Dendritic cell treated with granulocyte-macrophage colony-stimulating factor and Interleukin-4, amounts not matched to agents 40 ng/mL and 50 ng/mL, for 4 days (primary cell): ENCODE measurements at regions not wholly inside any gene's neighbourhood (a gene's known extent, or its start where the extent isn't known, plus 50 kb on each side); places are given as distances from the start of the nearest gene placed in this dataset.
"Not testable (repeated sequence)": the region's sequence is repeated elsewhere in the genome, so short reads cannot be mapped to it uniquely, and the experiment has no call there.

Experiments used
- H3K27ac Mint-ChIP-seq: one replicate; pipeline ENCODE4 v1.8.0; 2022; ENCODE audit warnings: mild to moderate bottlenecking, mixed read lengths
- H3K27me3 Mint-ChIP-seq: one replicate; pipeline ENCODE4 v1.8.0; 2022; ENCODE audit warnings: mild to moderate bottlenecking, mixed read lengths
- H3K36me3 Mint-ChIP-seq: one replicate; pipeline ENCODE4 v1.8.0; 2022; ENCODE audit warnings: low read depth, mixed read lengths
- H3K4me1 Mint-ChIP-seq: one replicate; pipeline ENCODE4 v1.8.0; 2022; ENCODE audit warnings: low read depth, mixed read lengths
- H3K4me3 Mint-ChIP-seq: one replicate; pipeline ENCODE4 v1.8.0; 2022; ENCODE audit warnings: mild to moderate bottlenecking, moderate library complexity, mixed read lengths
- H3K9me3 Mint-ChIP-seq: one replicate; pipeline ENCODE4 v1.8.0; 2022; ENCODE audit warnings: mixed read lengths
- intact Hi-C: fragments of 100-400 bp; cut with micrococcal nuclease; formaldehyde crosslinking; loops from one replicate; pipeline ENCODE4 v1.15.0; 2022

DNA sequence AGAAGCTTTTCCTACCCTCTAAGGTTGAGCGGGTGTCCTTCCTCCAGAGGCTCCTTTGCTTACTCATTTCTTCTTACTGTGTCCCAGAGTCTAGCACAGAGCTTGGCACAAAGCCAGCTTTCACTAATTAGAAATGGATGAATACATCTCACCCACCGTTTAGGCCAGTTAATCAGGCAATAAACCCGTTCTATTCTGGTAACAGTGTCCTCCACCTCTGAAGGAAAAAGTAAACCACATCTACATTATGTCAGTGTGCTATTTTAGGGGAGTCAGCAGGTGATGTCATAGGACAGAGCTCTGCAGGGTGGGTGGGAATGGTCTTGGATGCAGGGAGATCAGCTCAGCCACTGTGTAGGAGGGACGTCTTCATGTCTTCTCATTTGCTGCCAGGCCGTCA is 109.2 kb downstream of the OSTF1 start:
- intact Hi-C loops, result no loop called here
- no peaks in the 10 kb centered on the region for H3K9me3 Mint-ChIP-seq

DNA sequence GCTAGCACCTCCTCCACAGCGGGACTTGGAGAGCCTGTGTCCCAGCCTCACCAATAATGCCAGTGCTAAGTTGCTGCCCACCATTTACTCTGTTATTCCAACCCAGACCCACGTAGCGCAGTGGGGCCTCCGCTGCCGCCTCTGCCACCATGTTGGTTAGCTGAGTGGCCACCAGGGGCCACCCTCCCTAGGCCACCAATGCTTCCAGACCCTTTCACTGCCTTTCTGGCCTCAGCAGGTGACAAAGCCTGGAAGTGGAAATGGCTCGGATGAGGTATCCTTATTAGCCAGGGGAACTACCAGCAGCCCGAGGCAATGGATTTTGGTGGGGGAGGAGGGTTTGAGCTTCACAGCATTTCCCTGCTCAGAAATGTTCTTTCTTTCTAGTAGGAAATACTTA is 110.1 kb downstream of the OSTF1 start:
- Mint-ChIP-seq H3K27ac (no peak overlapping the region), H3K36me3 (peaks cover 13% of the 10 kb centered on the region), H3K9me3 (no peaks in the 10 kb centered on the region), H3K4me1 (no peaks in the 10 kb centered on the region), H3K27me3 (no peaks in the 10 kb centered on the region), H3K4me3 (no peak overlapping the region)
- intact Hi-C loops, result loop anchor here (2.0 kb wide), 1 partner anchor 1104 kb away; no protein-coding TSS in a partner anchor

More for the DNA sequence above, 109.2 kb downstream of the OSTF1 start:
- Mint-ChIP-seq H3K27ac (no peak overlapping the region), H3K4me1 (no peaks in the 10 kb centered on the region), H3K27me3 (no peaks in the 10 kb centered on the region), H3K36me3 (peaks cover 13% of the 10 kb centered on the region), H3K4me3 (no peak overlapping the region)

DNA sequence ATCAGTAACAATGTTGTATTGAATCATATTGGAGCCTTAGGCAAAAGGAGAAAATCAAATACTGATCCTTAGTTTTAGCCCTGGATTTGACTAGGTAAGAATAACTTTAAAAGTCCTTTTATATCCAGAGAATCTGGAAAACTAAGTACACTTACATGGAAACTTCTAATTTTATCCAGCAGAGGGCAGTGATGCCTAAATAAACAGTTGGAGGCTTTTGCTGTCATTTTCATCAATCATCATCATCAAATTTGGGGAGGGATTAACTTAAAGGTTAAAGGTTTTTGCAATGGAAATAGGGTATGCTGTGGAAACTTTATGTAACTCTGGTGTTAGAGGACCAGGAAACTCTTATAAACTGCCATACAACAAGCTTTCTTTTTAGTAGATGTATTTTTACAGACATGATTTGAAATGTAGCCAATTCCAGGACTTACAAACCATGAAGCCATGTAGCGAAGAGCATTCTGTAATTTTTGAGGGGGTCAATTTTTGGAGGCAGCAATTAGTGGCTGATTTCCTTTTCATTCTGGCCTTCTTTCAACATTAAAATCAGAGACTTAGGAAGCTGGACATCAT is 112.7 kb downstream of the OSTF1 start:
- no peaks in the 10 kb centered on the region for H3K36me3 Mint-ChIP-seq
- no peaks in the 10 kb centered on the region for H3K4me1 Mint-ChIP-seq
- no peaks in the 10 kb centered on the region for H3K27me3 Mint-ChIP-seq
- intact Hi-C loops, result no loop called here
- no peak overlapping the region for H3K4me3 Mint-ChIP-seq
- H3K27ac Mint-ChIP-seq, result no peak overlapping the region
- H3K9me3 Mint-ChIP-seq, result no peaks in the 10 kb centered on the region

DNA sequence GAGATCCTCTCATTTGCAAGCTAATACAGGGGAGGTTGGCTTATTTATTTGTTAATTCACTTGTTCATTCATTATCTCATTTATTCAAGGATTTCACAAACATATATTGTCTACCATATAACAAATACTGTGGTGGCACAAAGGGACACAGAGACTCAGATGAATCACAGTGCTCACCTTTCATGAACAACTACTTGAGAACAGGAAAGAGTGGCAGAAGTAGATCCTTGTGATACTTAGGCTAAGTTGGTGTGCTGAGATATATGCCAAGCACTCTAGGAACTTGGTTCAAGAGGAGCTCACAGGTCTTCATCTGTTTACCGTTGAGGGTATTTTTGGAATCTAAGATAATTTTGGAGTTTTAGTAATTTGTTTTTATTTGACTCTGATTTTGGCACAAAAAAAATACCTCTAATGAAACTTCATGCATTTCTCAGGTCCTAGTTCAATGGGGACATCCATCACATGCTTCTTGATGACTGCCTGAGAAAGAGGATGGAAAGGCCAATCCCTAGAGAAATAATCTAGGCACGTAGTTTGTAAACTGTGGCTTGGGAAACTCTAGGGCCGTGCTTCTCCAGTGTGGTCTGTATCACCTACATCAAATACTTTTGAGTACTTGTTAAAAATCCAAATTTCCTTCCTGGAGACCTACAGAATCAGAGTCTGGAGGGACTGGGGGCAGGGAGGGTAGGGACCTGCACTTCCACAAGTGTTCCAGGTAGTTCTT is 113.3 kb downstream of the OSTF1 start:
- Mint-ChIP-seq H3K4me1 (no peaks in the 10 kb centered on the region), H3K27ac (no peak overlapping the region), H3K36me3 (no peaks in the 10 kb centered on the region), H3K27me3 (no peaks in the 10 kb centered on the region), H3K4me3 (no peak overlapping the region), H3K9me3 (no peaks in the 10 kb centered on the region)
- intact Hi-C loops, result no loop called here

DNA sequence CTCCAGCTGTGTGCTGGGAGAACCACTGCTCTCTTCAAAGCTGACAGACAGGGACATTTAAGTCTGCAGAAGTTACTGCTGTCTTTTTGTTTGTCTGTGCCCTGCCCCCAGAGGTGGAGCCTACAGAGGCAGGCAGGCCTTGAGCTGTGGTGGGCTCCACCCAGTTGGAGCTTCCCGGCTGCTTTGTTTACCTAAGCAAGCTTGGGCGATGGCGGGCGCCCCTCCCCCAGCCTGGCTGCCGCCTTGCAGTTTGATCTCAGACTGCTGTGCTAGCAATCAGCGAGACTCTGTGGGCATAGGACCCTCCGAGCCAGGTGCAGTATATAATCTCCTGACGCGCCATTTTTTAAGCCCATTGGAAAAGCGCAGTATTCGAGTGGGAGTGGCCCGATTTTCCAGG is 119.7 kb downstream of the OSTF1 start:
- H3K27me3 Mint-ChIP-seq, H3K4me1 Mint-ChIP-seq, H3K27ac Mint-ChIP-seq, intact Hi-C loops, H3K4me3 Mint-ChIP-seq, H3K9me3 Mint-ChIP-seq: not testable (repeated sequence)
- H3K36me3 Mint-ChIP-seq, result peaks cover 19% of the 10 kb centered on the region

DNA sequence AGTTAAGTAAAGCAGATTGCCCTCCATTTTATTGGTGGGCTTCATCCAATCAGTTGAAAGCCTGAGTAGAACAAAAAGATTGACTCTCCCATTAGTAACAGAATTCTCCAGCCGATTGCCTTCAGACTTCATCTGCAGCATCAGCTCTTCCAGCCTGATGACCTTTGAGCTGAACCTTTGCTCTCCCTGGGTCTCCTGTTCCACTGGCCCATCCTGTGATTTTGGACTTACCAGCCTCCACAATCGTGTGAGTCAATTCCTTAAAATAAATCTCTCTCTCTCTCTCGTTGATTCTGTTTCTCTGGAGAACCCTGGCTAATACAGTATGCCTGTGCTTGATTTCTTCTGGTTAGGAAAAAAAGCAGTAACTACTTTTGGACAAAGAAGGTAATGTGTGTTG is 121.9 kb downstream of the OSTF1 start:
- Mint-ChIP-seq H3K36me3 (peaks cover 19% of the 10 kb centered on the region), H3K9me3 (no peaks in the 10 kb centered on the region), H3K4me1 (no peaks in the 10 kb centered on the region), H3K27ac (no peak overlapping the region), H3K4me3 (no peak overlapping the region), H3K27me3 (no peaks in the 10 kb centered on the region)
- intact Hi-C loops, result no loop called here

DNA sequence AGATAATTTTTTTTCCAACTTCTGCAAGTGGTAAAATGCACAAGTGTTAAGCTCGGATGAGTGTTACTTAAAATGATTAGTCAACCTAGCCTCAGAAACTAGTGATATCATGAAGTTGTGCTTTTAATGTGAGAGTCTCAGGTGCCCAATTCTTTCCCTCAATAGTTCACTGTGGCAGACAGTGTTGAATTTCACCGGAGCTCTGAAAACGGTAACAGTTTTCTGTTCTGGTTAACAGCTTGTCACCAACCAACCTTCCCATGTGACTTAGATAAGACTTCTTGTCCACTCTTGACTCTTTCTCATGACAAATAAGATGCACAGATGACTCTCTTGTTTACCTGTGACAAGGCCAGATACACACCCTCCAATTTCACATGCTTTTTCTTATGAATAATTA is 125.5 kb downstream of the OSTF1 start:
- H3K27me3 Mint-ChIP-seq, result no peaks in the 10 kb centered on the region
- H3K36me3 Mint-ChIP-seq, result peaks cover 15% of the 10 kb centered on the region
- no peaks in the 10 kb centered on the region for H3K4me1 Mint-ChIP-seq
- intact Hi-C loops, result no loop called here
- H3K27ac Mint-ChIP-seq, result no peak overlapping the region
- H3K9me3 Mint-ChIP-seq, result no peaks in the 10 kb centered on the region
- H3K4me3 Mint-ChIP-seq, result no peak overlapping the region

DNA sequence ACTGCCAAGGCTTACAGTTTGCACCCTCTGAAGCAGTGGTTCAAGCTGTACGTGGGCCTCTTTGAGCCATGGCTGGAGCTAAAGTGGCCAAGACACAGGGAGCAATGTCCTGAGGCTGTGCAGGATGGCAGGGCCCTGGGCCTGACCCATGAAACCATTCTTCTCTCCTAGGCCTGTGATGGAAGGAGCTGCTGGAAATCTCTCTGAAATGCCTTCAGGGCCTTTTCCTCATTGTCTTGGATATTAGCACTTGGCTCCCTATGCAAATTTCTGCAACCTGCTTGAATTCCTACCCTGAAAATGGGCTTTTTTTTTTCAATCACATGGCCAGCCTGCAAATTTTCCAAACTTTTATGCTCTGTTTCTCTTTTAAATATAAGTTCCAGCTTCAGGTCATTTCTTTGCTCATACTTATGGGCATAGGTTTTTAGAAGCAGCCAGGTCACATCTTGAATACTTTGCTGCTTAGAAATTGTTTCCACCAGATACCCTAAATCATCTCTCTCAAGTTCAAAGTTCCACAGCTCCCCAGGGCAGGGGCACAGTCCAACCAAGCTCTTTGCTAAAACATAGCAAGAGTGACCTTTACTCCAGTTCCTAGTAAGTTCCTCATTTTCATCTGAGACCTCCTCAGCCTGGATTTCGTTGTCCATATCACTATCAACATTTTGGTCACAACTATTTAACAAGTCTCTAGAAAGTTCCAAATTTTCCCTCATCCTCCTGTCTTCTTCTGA is 138.3 kb downstream of the OSTF1 start:
- Mint-ChIP-seq H3K36me3 (no peaks in the 10 kb centered on the region), H3K9me3 (peaks cover 8% of the 10 kb centered on the region), H3K4me3 (no peak overlapping the region), H3K27ac (no peak overlapping the region), H3K27me3 (no peaks in the 10 kb centered on the region), H3K4me1 (peaks cover 8% of the 10 kb centered on the region)
- intact Hi-C loops, result no loop called here

DNA sequence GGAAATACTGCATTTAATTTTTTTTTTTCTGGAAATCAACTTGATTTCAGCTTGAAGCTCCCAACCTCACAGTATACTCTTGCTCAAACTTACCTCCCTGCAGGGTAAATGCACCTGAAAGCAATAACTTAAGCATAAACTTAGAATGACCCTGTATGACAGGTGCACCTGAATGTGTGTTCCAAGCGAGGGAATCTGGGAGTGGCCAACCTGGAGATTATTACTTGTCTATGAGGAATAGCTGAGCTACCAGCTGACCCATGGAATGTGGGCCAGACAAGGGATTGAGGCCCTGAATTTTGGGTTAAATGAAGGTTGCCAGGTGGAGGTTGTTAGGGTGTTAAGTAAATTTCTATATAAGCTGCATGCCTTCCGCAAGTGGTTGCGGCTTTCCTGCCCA is 140.6 kb downstream of the OSTF1 start:
- Mint-ChIP-seq H3K4me1 (peaks cover 8% of the 10 kb centered on the region), H3K36me3 (no peaks in the 10 kb centered on the region), H3K4me3 (no peak overlapping the region), H3K27ac (no peak overlapping the region), H3K27me3 (no peaks in the 10 kb centered on the region), H3K9me3 (peaks cover 8% of the 10 kb centered on the region)
- intact Hi-C loops, result no loop called here

DNA sequence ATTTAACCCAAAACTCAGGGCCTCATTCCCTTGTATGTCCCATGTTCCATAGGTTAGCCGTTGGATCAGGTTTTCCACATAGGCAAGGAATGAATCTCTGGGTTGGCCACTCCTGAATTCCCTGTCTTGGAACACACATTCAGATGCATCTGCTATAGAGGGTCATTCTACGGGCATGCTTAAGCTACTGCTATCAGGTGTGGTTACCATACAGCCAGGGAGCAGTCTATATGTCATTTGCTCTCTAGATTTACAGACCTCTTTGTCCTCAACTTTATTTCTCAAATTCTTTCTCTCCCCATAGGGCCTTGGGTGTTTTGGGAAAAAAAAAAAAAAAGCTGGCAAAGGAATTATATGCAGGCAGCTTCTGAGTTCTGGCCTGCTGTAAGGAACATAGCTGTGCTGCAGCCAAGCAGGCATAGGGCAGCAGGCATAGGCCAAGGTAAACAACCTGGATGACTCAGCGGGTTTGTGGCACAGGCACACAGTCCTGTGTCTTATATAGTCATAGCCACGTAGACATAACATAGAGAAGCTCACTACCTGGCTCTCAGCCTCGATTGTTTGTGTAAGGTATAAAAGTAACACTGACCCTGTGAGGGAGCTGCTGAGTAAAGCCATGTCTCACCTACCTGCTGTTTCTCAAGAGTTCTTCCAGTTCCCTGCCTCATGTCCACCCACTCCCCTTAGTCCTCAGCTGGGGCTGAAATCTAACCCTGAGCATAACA is 141.5 kb downstream of the OSTF1 start:
- Mint-ChIP-seq H3K36me3 (no peaks in the 10 kb centered on the region), H3K27me3 (no peaks in the 10 kb centered on the region), H3K4me3 (no peak overlapping the region), H3K4me1 (peaks cover 8% of the 10 kb centered on the region), H3K9me3 (peaks cover 2% of the 10 kb centered on the region), H3K27ac (no peak overlapping the region)
- intact Hi-C loops, result no loop called here

DNA sequence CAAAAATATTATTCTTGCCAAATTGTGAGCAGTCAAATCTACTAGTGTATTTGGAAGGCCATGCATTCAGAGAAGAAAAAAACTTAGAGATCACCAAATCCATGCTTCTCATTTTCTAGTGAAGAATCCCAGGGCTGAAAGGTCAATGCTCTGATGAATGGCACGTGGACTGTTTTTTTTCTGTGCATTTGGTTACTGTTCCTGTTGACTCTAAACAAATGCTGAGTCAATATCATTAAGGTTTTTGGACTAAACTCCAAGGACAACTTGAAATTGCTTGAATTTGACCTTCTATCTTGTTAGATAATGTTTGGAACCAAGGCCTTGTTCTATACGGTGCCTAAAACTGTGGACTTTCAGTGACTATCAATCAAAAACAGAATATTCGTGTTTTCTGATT is 142.2 kb downstream of the OSTF1 start:
- Mint-ChIP-seq H3K27ac (no peak overlapping the region), H3K4me3 (no peak overlapping the region), H3K4me1 (peaks cover 8% of the 10 kb centered on the region), H3K9me3 (peaks cover 5% of the 10 kb centered on the region), H3K27me3 (no peaks in the 10 kb centered on the region), H3K36me3 (no peaks in the 10 kb centered on the region)
- intact Hi-C loops, result no loop called here

DNA sequence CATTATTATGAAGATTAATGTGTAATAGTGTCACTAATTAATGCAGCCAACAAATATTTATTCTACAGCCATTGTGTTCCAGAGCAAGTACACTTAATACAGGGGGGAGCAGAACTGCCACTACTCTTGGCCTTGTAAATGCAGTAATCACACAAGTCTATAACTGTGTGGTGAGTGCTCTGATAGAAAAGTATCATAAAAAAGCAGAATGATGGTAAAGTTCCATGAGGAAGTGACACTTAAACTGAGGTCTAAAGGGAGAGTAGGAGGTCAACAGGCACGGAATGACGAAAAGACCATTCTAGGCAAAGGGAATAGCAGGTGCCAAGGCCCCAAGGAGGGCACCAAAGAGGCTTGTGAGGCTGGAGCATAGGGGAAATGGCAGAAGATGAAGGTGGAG is 142.9 kb downstream of the OSTF1 start:
- H3K9me3 Mint-ChIP-seq, result peaks cover 8% of the 10 kb centered on the region
- no peaks in the 10 kb centered on the region for H3K36me3 Mint-ChIP-seq
- peaks cover 8% of the 10 kb centered on the region for H3K4me1 Mint-ChIP-seq
- H3K27me3 Mint-ChIP-seq, result no peaks in the 10 kb centered on the region
- no peak overlapping the region for H3K4me3 Mint-ChIP-seq
- H3K27ac Mint-ChIP-seq, result no peak overlapping the region
- intact Hi-C loops, result no loop called here

DNA sequence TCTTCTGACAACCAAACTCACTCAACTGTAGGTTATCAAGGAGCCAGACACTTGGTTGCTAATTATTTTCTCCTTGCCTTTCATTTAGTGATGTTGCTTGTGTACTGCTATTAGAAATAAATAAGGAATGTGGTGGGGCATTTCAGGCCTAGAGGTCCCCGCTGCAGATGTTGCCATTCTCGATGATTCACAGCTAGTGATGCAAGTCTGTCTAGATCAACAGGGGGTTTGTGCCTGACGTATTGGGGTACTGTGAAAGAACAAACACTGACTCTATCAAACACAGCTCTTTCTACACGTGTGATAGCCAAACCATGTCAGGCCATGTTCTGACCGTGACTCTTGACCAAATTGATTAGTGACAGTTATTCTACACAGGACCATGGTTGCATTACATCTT is 144.7 kb downstream of the OSTF1 start:
- Mint-ChIP-seq H3K36me3 (no peaks in the 10 kb centered on the region), H3K27me3 (no peaks in the 10 kb centered on the region), H3K27ac (no peak overlapping the region), H3K4me3 (no peak overlapping the region), H3K4me1 (no peaks in the 10 kb centered on the region), H3K9me3 (peaks cover 8% of the 10 kb centered on the region)
- intact Hi-C loops, result no loop called here

DNA sequence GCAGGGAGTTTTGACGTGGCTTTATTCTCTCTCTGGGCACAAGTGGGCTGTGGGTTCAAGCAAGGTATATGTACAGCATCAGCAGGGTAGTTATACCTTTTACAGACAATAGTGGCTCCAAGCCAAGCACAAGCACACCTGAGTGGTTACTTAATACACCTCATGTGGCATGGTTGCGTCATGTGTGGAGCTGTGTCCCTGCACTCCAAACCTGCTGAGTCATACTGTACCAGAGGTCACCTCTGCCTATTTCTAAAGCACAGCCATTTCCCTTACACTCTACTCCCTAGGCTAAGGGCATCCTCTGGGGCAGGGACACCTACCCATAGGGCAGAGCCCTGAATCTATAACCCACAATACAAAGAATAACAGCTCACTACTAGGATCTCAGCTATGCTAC is 147.3 kb downstream of the OSTF1 start:
- H3K36me3 Mint-ChIP-seq, result no peaks in the 10 kb centered on the region
- peaks cover 8% of the 10 kb centered on the region for H3K9me3 Mint-ChIP-seq
- H3K4me1 Mint-ChIP-seq, result peaks cover 13% of the 10 kb centered on the region
- intact Hi-C loops, result no loop called here
- H3K27me3 Mint-ChIP-seq, result no peaks in the 10 kb centered on the region
- no peak overlapping the region for H3K4me3 Mint-ChIP-seq
- H3K27ac Mint-ChIP-seq, result no peak overlapping the region
